C4-2B (cell line): ENCODE measurements at regions not wholly inside any gene's neighbourhood (a gene's known extent, or its start where the extent isn't known, plus 50 kb on each side); places are given as distances from the start of the nearest gene placed in this dataset.

Experiments
- H3K27ac ChIP-seq: fragments of 450-650 bp; 2 replicates; pipeline ENCODE4 v1.5.1; 2017
- CTCF ChIP-seq: fragments of 450-650 bp; conservative IDR thresholded peaks from 2 replicates; pipeline ENCODE4 v1.5.1; 2017; ENCODE audit warnings: mild to moderate bottlenecking
- ZFX ChIP-seq: fragments of 450-650 bp; IDR thresholded peaks from 2 replicates; pipeline ENCODE4 v1.6.1; 2017

GRCh38 chr2:8300216-8300615, 381.6 kb upstream of the ID2 start:
- H3K27ac ChIP-seq: no peak overlapping the region
- TF ChIP-seq CTCF (no peak), ZFX (no peak)

DNA sequence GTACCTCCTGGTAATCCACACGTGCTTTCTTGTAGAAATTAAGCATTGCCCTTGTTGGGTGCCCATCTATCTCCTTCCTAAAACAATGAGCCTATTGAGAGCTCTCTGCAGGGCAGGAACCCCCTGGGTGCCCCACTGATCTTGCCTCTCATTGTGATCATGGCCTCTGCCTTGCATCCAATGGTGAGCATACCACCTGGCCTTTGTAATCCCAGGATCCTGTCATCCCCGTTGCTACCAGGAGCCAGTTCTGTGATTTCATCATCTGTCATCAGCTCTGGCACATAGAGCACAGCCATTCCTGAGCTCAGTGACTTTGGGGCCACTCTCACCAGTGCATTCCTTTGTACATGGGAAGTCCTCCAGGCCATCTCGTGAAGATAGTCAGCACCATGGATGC, 381.0 kb upstream of the ID2 start:
- H3K27ac ChIP-seq: no peak overlapping the region
- TF ChIP-seq CTCF (no peak), ZFX (no peak)

GRCh38 chr2:8303322-8303832, 378.5 kb upstream of the ID2 start:
- no peak overlapping the region for H3K27ac ChIP-seq
- TF ChIP-seq CTCF: no peak
- TF ChIP-seq ZFX: no peak

DNA sequence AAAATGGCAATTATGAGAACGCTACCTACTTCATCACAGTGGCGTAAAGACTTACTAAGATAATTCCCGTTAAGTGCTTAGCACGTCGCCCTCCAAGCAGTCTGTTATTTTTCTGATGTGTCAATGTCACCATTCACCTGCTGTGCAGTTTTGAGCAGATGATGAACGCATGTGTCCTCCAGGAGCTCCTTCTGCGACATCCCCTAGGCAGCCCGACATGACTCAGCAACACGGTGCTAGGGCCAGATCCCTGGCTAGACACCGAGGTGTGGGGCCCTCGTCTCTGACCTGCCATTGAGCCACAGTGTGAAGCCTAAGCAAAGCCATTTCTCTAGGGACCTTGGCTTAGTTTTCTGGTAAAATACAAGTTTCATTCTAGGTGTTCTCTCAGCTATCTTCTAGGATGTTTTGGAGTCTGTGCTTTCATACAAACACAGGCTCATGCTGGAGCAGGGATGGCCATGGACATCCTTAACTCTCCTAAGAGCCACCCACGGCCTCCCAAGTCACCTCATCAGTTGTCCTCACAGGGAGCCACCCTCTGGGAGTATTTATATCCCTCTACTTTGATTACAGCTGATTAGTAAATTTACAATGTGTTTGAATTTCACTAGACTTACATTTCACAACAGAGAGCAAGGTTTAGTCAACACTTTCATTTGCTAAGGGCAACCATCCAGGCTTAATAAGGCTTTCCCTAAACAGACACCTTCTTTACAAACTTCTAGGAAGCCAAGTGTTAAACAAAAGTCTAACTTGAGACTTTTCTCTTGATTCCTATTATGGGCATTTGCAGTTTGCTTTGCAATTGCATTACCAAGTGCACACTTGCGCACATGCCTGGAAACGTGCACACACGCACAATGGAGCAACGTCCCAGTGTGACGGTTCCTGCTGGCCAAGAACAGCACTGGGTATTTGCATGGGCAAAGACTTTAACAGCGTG, 376.8 kb upstream of the ID2 start:
- TF ChIP-seq CTCF: no peak
- TF ChIP-seq ZFX: no peak
- no peak overlapping the region for H3K27ac ChIP-seq

GRCh38 chr2:8306530-8307351, 375.1 kb upstream of the ID2 start:
- no peak for TF ChIP-seq ZFX
- TF ChIP-seq CTCF: no peak
- peak overlapping the region; percentile 67 for H3K27ac ChIP-seq

DNA sequence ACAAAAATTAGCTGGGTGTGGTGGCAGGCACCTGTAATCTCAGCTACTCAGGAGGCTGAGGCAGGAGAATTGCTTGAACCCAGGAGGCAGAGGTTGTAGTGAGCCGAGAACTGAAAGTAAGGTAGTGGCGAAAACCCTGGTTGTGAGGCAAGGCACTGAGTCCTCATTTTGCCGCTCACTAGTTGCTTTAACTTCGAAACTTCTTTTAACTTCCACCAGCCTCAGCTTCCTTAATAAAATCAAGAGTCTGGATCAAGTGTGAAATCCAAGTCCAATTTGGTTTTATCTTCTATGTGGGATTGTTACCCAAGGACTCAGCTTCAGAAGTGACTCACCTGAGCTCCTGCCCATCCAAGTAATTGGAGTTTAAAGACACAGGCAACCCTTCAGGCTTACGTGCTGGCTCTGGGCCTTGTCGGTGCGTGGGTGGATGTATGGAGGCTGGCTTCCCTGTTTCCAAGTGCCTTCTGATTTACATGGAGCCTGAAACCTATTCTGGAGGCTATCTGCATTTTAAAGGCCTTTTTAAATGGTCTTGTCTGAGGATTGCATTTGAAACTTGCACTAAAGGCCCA, 374.2 kb upstream of the ID2 start:
- H3K27ac ChIP-seq: peak overlapping the region; percentile 67
- TF ChIP-seq ZFX: no peak
- TF ChIP-seq CTCF: no peak
